IMR-90 (cell line): ENCODE measurements at regions not wholly inside any gene's neighbourhood (a gene's known extent, or its start where the extent isn't known, plus 50 kb on each side); places are given as distances from the start of the nearest gene placed in this dataset.

Source experiments
- BHLHE40 ChIP-seq: fragments of 150-350 bp; IDR thresholded peaks from 2 replicates; pipeline ENCODE4 v1.6.1; 2016; ENCODE audit warnings: mild to moderate bottlenecking, low read depth, low read length
- CEBPB ChIP-seq: IDR thresholded peaks from 2 replicates; pipeline ENCODE4 v1.6.1; 2012; ENCODE audit warnings: low read depth, low read length, improper control_type of control experiment
- CHD1 ChIP-seq: IDR thresholded peaks from 2 replicates; pipeline ENCODE4 v1.6.1; 2012; ENCODE audit warnings: low read depth, low read length, improper control_type of control experiment
- FOS ChIP-seq: fragments of 150-350 bp; IDR thresholded peaks from 2 replicates; pipeline ENCODE4 v1.6.1; 2016; ENCODE audit warnings: low read depth, low read length
- MAFK ChIP-seq: IDR thresholded peaks from 2 replicates; pipeline ENCODE4 v1.6.1; 2012; ENCODE audit warnings: low read depth, low read length, improper control_type of control experiment
- MAZ ChIP-seq: IDR thresholded peaks from 2 replicates; pipeline ENCODE4 v1.6.1; 2012; ENCODE audit warnings: low read depth, mild to moderate bottlenecking, low read length, improper control_type of control experiment, moderate library complexity, borderline replicate concordance
- MXI1 ChIP-seq: IDR thresholded peaks from 2 replicates; pipeline ENCODE4 v1.6.1; 2012; ENCODE audit warnings: low read depth, mild to moderate bottlenecking, low read length, moderate library complexity, borderline replicate concordance
- POLR2A ChIP-seq: IDR thresholded peaks from 2 replicates; pipeline ENCODE4 v1.6.1; 2012; ENCODE audit warnings: mild to moderate bottlenecking, low read depth, low read length
- RAD21 ChIP-seq: IDR thresholded peaks from 2 replicates; pipeline ENCODE4 v1.6.1; 2012; ENCODE audit warnings: low read length, improper control_type of control experiment
- RCOR1 ChIP-seq: IDR thresholded peaks from 2 replicates; pipeline ENCODE4 v1.6.1; 2012; ENCODE audit warnings: mild to moderate bottlenecking, low read length, improper control_type of control experiment; ENCODE audit not compliant: insufficient replicate concordance
- RFX5 ChIP-seq: IDR thresholded peaks from 2 replicates; pipeline ENCODE4 v1.8.0; 2012; ENCODE audit warnings: low read depth, mild to moderate bottlenecking, low read length, moderate library complexity
- SMC3 ChIP-seq: fragments of 150-350 bp; IDR thresholded peaks from 2 replicates; pipeline ENCODE4 v1.6.1; 2016; ENCODE audit warnings: low read depth, mild to moderate bottlenecking, antibody characterized with exemption, low read length, moderate library complexity
- TF ChIP-seq, protein P1 (sequence below): conservative IDR thresholded peaks from 2 replicates; pipeline ENCODE4 v1.5.1; 2012; ENCODE audit warnings: mild to moderate bottlenecking, low read depth, low read length, improper control_type of control experiment
- TF ChIP-seq, protein P2 (sequence below): fragments of 150-350 bp; IDR thresholded peaks from 2 replicates; pipeline ENCODE4 v1.6.1; 2017; ENCODE audit warnings: mild to moderate bottlenecking, antibody characterized with exemption, low read length, low read depth

DNA sequence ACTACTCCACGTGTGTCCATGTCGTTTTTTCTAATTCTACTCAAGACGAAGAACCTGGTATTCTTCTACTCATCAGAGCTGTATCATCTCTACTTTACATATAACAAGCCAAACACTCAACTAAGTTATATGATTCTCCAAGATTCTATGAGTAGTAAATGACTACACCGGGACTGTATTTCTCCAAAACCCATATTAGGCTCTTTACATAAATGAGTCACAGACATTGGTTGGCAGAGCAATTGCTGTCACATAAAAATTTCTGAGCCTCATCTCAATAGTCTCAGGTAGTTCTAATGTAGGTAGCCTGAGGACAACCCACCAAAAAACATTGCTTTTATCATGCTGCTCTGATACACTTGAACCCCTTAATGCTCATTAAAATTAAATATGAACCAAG, 1092.3 kb upstream of the NXPH2 start:
- TF ChIP-seq POLR2A: no peak
- TF ChIP-seq, protein P1, sequence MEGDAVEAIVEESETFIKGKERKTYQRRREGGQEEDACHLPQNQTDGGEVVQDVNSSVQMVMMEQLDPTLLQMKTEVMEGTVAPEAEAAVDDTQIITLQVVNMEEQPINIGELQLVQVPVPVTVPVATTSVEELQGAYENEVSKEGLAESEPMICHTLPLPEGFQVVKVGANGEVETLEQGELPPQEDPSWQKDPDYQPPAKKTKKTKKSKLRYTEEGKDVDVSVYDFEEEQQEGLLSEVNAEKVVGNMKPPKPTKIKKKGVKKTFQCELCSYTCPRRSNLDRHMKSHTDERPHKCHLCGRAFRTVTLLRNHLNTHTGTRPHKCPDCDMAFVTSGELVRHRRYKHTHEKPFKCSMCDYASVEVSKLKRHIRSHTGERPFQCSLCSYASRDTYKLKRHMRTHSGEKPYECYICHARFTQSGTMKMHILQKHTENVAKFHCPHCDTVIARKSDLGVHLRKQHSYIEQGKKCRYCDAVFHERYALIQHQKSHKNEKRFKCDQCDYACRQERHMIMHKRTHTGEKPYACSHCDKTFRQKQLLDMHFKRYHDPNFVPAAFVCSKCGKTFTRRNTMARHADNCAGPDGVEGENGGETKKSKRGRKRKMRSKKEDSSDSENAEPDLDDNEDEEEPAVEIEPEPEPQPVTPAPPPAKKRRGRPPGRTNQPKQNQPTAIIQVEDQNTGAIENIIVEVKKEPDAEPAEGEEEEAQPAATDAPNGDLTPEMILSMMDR: no peak
- TF ChIP-seq, protein P2, sequence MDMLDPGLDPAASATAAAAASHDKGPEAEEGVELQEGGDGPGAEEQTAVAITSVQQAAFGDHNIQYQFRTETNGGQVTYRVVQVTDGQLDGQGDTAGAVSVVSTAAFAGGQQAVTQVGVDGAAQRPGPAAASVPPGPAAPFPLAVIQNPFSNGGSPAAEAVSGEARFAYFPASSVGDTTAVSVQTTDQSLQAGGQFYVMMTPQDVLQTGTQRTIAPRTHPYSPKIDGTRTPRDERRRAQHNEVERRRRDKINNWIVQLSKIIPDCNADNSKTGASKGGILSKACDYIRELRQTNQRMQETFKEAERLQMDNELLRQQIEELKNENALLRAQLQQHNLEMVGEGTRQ: no peak
- TF ChIP-seq BHLHE40: no peak
- no peak for TF ChIP-seq MXI1
- no peak for TF ChIP-seq MAFK
- no peak for TF ChIP-seq RAD21
- no peak for TF ChIP-seq MAZ
- TF ChIP-seq RFX5: no peak
- no peak for TF ChIP-seq SMC3
- TF ChIP-seq CHD1: no peak
- TF ChIP-seq RCOR1: no peak
- no peak for TF ChIP-seq FOS
- TF ChIP-seq CEBPB: no peak
